T-helper 22 cell (primary cell): ENCODE measurements at regions not wholly inside any gene's neighbourhood (a gene's known extent, or its start where the extent isn't known, plus 50 kb on each side); places are given as distances from the start of the nearest gene placed in this dataset.

ENCODE experiments used
- DNase-seq: peaks from one replicate; pipeline ENCODE4 v3.0.0-alpha.2; 2020; ENCODE audit warnings: low read depth

DNA sequence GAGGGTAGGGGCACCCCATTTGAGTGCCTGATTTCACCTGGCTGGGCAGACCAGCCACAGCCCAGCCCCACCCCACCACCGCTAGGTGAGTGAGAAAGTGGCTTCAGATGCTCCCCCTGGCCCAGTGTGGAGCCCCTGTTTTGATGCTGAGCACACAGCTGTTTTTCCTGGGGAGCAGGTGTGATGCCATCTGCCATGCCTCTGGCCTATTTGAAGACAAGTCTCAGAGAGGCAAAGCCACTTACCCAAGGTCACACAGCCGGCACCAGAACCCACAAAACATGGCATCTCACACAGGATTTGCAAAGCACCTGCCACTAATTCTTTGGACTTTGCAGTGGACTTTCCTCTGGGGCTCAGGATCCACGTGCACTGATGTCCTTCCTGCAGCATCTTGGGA lies 131.3 kb downstream of the INHBB start:
- no peak for DNase-seq

DNA sequence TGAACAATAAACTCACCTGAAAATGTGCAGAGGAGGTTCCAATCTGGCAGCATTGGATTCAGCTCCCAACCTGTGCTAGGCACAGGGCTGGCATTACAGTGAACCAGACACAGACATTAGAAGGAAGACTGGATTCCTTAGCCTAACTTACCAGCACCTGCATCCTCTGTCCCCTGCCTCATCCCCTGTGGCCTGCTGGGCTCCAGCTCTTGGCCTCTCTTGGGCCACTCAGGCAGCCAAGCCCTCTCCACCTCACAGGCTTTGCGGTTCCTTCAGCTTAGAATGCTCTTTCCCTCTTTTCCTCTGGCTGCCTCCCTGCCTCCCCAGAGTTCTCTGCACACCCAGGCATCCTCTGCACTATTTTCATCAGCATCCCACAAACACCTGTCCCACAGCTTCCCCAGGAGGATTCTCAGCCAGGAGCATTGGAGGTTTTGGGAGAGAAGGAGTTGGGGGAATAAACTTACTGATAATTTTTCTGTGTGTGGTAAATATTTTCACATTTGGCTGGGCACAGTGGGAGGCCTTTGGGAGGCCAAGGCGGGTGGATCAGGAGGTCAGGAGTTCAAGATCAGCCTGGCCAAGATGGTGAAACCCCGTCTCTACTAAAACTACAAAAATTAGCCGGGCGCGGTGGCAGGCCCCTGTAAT lies 132.0 kb downstream of the INHBB start:
- DNase-seq = no peak

DNA sequence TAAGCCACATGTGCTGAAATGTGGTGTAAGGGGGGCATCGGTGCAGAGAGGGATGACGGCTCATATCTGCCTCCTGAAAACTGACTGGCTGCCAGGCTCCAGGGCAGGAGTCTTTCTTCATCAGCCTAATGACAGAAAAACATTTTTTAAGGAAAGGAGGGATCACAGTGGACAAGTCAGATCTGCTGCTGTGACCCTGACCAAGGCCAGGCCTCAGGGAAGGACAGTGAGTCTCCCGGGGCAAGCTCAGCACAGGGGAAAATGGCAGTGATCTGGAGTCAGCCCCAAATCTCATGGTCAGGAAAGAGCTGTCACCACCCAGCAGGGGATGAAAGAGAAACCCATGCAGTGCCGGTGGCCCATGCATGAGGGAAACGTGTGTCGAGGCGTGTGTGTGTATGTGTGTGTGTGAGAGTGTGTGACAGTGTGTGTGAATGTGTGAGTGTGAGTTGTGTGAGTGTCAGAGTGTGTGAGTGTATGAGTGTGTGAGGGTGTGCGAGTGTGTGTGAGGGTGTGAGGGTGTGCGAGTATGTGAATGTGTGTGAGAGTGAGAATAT lies 134.5 kb downstream of the INHBB start:
- DNase-seq = no peak

DNA sequence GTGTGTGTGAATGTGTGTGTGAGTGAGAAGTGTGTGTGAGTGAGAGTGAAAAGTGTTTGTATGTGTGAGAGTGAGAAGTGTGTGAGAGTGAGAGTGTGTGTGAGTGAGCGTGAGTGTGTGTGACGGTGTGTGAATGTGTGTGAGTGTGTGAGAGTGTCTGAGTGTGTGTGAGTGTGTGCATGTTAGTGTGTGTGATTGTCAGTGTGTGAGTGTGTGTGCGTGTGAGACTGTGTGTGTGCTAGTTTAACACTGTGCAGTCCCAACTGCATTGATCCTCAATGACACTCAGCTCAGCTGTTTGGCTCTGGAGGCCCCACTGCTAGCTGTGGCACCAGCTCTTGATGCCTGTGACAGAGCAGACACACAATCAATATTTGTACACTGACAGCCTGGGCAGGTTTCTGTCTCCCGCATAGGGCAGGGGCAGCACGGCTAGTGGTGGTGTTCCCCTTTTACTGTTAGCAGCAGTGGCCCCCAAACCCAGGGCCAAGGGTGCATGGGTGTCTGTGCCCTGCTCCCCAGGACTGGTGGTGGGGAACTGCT lies 135.0 kb downstream of the INHBB start:
- DNase-seq = no peak

DNA sequence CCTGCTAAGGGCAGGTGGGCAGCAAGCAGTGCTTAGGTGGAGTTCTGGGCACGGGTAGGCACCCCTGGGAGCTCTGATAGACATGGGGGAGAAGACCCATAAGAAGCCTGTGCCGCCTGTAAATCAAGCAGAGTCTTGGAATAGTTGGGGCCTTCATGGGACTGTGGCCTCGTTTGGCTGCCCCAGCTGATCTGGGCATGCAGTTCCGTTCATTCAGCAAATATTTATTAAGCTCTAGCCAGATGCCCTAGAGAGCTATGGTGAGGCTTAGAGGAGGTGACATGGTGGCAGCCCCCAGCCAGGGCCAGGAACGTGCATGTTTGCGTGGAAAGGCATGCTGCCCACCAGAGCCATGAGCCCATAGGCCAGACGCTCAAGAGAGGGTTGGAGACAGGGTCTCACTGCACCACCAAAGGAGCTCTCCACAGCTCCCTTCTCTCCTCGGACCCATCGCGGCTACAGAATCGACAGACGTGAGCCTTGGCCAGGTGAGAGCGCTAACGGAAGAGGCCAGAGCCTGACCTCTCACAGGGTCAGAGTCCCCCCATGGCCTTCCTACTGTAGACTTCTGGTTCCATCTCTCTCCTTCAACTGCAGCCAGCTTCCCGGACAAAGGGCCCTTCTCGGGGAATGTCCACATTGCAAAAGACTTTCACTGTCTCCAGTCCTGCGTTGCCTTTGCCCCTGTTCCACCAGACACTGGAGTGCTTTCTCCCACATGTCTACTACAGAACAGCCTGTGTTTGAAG lies 135.7 kb downstream of the INHBB start:
- DNase-seq = no peak

DNA sequence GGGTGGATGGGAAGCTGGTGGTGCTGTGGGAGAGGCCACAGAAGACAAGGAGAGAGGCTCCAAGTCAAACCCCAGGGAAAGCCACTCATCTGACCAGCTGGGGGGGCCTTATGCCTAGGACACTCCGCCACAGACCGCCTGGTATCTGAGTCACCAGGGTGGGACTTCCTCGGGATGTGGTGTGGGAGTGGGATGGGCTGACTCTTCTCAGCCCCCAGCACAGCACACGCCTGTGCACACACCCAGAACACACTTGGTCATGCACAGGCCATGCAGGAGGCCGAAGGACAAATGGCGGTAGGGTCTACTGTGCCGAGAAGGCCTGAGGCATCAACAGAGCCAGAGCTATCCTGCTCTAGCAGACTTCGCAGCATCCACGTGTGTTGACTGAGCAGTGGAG lies 136.4 kb downstream of the INHBB start:
- DNase-seq = no peak

DNA sequence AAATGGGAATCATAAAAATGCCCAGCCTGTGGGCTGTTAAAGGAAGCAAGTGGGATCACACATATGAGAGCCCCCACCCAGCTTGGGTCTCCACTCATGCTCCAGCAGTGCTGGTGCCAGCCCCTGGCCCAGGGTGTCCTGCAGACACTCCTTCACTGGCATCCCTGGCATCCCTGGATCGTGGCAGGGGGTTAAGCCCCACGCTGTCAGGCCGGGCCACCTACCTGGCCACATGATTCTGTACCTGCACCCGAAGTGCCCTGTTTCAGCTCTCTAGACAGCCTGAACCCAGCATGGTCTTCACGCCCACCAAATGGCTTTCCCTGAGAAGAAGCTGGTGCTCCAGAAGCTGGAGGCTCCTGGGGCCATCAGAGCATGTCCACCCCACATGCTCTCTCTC lies 137.4 kb downstream of the INHBB start:
- DNase-seq = no peak

DNA sequence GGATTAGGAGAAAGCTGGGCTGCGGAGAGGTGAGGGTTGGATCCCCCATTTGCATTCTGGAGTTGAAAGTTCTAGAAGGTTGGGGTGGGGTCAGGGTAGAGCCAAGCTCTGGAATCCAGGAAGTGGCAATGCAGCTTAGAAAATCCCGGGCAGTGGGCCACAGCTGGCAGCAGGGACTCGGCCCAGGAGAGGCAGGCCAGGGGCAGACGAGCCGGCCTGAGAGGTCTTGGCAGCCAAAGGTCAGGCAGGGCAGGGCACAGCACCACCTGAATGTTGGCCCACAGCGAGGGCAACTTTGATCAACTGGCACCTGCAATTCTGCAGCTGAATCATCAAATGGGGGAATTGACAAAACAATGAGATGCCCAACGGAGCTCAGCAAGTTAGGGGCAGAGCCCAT lies 139.2 kb downstream of the INHBB start:
- no peak for DNase-seq

DNA sequence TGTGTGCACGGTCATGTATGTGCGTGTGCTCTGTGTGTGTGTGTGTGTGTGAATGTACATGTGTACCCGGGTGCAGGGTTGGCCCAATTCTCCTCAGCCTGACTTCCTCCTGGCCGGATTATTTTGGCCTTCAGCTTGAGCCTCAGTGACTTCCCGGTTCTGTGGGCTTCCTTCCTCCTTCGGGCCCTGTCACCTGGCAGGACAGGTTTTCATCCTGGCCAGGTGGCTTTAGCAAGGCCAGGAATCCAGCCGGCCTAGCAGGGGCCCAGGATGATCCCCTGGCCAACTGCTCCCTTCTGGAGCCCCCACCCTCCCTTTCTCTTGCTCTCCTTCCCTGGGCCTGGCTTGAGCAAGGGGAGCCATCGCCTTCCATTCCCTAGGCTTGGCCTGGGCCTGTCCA lies 140.5 kb downstream of the INHBB start:
- no peak for DNase-seq

DNA sequence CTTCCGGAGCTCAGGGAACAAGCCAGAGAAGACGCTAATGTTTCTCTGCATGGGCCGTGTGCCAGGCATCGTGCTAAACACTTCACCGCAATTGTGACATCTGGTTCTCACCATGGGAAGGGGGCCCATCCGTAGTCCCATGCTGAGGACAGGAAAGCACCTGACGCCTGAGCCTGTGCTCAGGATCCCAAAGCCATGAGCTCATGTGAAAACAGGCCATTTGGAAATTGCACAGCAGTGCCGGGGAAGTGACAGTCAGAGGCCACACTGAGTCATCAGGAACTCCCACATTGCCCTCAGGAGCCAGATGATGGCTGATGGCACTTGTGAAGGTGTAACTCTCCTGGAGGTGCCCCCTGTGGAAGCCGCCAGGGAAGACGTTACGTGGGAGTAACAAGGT lies 141.0 kb downstream of the INHBB start:
- DNase-seq = no peak

DNA sequence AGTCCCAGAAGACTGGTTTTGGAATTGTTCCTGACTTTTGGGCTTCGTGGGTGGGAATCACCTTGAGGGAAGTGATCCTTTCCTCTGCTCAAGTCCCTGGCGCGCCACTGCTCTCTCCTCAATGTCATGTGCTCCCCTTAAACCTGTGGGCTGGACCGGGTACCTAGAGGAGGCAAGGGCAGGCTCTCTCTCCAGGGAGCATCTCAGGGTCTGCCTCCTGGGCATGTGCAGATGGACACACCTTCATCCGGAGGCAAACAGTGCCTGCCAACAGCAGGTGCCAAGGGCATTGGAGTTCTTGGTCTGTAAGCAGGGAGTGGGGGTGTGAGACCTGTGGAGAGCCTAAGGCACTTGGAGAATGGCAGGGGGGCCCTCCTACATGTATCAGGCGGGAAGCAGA lies 142.6 kb downstream of the INHBB start:
- DNase-seq = no peak

DNA sequence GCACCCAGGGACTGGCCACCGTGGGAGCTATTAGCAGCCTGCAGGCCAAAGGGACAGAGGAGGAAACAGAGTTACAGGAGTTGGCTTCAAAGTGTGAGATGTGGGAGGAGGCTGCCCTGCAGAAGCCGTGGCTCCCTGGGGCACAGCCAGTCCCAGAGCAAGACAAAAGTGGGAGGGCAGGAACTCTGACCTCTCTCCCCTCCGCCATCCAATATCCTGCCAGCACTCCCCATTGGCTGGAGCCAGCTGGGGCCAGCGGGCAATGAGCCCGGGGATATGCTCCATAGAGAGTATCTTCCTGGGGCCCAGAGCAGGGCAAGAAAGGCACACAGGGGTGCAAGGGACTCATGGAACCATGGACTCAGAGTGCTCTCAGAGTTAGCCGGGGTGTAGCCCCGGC lies 143.1 kb downstream of the INHBB start:
- no peak for DNase-seq

DNA sequence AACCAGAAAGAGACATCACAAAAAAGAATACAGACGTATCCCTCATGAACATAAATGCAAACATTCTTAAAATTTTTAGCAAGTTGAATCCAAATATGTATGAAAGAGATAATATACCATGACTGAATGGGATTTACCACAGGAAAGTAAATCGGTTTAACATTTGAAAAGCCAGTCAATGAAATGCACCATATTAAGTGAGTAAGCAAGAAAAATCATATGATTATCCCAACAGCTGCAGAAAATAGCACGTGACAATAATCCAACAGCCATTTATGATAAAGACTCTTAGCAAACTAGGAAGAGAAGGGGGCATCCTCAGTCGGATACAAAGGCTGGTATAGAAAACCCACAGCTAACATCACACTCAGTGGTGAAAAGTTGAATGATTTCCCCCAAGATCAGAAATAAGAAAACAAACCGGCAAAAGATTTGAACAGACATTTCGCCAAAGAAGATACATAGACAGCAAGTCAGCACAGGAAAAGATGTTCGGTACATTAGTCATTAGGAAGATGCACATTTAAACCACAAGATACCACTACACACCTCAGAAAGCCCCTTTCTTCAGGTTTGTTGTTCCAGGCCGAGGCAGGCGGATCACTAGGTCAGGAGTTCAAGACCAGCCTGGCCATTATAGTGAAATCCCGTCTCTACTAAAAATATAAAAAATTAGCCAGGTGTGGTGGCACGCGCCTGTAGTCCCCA lies 144.3 kb downstream of the INHBB start:
- DNase-seq = no peak

DNA sequence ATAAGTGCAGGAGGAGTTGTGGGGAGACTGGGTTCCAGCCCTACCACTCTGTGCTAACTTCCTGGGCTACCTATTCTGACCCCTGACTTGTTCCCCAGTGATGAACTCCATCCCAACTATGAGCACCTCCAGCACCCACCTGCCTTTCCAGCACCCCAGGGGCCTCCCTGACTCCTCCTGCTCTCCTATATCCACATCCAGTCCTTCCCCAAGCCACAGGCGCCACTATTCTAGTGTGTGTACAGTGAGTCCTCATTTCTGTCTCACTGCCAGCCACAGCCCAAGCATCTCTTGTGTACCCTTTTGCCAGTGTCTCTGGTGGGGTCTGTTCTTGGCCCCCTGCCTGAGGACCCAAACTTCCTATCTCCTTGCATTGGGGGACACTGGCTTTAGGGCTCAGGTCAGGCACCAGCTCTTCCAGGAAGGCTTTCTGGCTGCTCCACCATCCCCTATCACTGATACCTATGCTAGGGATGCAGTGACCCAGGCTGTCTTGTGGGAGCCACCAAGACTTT lies 145.2 kb downstream of the INHBB start:
- no peak for DNase-seq

DNA sequence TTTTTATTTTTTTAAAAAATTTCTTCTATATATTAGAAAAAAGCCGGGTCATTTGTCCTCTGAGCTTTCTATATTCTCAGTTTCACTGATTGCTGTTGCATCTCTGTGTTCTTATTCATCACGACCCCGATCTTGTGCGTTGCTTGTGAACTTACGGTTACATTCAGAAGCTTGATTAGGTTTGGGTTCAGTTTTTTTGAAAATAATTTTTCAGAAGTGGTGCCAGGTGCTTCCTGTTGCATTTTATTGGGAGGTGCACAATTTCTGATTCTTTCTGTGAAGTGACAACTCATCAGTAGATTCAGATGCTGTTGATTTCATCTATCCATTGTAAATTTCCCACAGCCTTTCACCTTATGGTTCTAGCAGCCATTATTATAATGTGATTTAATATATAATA lies 147.3 kb downstream of the INHBB start:
- DNase-seq = no peak

DNA sequence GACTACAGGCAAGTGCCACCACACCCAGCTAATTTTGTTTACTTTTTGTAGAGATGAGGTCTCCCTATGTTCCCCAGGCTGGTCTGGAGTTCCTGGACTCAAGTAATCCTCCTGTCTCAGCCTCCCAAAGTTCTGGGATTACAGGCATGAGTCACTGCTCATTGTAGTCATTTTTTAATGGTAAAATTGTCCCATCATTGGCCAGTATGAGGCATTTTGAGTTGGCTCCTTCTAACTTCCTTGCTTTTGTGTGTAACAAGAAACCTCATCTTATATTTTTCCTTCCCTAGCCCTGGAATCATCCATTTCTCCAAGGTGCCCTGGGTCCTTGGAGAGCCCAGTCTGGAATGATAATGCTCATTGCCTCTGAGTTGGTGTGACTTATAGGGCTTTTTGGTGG lies 148.5 kb downstream of the INHBB start:
- no peak for DNase-seq

DNA sequence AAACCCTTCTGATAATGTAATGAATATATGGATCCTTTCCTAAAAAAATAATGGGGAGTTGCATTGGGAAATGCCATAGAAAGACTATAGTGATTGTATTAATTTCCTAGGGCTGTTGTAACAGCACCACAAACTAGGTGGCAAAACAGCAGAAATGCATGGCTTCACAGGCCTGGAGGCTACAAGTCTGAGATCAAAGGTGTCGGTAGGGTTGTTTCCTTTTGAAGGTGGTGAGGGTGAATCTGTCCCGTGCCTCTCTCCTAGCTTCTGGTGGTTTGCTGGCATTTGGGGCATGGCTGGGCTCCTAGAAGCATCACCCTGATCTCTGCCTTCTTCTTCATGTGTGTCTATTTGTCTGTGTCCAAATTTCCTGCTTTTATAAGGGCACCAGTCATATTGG lies 149.7 kb downstream of the INHBB start:
- DNase-seq = no peak

DNA sequence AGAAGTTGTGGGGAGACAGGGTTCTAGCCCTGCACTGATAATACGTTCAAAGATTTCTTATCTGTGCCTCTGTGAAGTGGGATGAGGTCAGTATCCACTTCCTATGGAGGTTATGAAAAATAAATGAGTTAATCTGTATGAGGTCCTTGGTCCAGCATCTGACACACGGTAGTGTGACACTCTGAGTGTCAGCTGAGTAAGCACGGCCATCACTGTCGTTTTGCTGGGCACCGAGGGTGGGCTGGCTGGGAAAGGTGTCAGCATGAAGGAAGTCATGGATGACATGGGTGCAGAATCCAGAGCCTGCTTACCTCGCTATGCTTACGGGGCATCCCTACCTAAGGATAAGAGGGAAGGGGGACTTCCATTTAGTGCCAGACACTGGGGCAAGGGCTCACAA lies 150.3 kb downstream of the INHBB start:
- DNase-seq = no peak

DNA sequence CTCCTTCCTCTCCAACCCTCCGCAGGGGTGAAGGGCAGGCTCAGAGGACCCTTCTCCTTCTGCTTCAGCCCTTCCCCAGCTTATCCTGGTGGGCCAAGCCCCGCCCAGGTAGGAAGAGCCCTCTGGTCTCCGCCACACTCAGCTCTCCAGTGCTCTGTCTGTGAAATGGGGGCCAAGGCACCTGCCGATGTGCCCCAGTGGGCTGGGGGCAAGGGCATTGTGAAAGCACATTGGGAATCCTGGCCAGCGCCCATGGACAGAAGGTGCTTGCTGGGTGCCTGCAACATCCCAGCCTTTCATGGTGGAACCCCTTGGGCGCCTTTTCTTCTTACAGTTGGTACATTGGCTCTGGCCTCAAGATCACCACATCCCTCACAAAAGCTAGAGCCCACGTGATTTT lies 150.8 kb downstream of the INHBB start:
- no peak for DNase-seq

DNA sequence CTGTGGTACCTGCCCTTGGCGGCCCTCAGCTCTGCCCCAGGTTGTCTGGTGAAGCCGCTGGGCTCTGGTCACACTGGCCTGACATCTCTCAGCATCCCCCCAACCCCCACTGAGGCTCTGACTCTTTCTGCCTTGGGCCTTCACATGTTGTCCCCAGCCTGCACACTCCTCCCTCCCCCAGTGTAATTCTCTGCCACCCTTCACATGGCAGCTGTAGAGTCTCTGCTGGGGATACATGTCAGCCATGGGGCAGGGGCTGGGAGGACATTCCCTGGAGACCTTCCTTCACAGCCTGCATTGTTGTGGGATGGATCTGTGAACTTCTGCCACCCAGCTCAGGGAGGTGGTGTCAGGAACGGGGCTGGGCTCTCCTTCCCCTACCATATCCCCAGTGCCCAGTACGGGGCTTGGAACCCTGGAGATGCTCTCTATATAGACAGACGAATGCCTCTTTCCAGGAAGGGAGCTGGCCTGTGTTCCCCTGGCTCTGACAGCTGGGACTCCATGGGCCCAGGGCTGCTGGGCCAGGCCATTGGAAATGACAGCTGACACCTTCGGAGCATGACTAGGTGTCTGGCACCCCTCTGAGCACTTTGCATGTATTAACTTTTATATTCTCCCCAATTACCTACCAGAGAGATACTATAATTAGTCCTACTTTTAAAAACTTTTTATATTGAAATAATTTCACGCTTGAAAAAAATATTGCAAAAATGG lies 151.5 kb downstream of the INHBB start:
- no peak for DNase-seq

DNA sequence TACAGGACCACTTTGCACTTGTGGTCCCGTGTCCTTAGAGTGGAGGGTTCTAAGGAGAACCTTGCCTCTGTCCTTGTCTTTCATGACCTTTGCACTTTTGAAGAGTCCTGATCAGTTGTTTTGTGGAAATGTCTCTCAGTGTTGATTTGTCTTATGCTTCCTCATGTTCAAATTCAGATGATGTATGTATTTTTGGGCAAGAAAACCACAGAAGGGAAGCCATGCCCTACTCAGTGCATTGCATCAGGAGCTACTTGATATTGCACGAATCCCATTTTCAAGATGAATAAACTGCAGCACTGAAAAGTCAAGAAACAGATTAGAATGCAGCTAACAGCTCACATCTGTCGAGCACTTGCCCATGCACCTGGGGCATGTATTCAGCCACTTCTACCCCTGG lies 152.2 kb downstream of the INHBB start:
- no peak for DNase-seq
